Pancreas (tissue), 10 donors: ENCODE measurements at regions not wholly inside any gene's neighbourhood (a gene's known extent, or its start where the extent isn't known, plus 50 kb on each side); places are given as distances from the start of the nearest gene placed in this dataset.

Experiments used
- ATAC-seq, 4 donors: fragments of 200-7000 bp; cut with Tn5 transposase; one replicate each; pipeline versions ENCODE4 v1.8.0 to v1.9.1; 2020; ENCODE audit warnings: mild to moderate bottlenecking in 4 of 4, moderate library complexity in 4 of 4
- DNase-seq, 6 donors: peaks; one replicate each; pipeline ENCODE4 v3.0.0-alpha.2; 2020
- FAIRE-seq: peaks from 2 replicates; lab custom pipeline; 2012; peaks lifted over from hg19 to GRCh38; lab: Jason Lieb, UNC
- H3K27ac ChIP-seq, 4 donors: fragments of 200-600 bp; sonication (generic); 1 replicate in 3 of 4; 2 replicates in 1 of 4; pipeline versions ENCODE4 v1.5.0 to v1.8.0; 2020
- H3K27me3 ChIP-seq, 4 donors: fragments of 200-600 bp; one replicate each; pipeline ENCODE4 v1.8.0; 2021
- H3K36me3 ChIP-seq, 3 donors: fragments of 200-600 bp; sonication (generic) in 1 of 3; one replicate each; pipeline versions ENCODE4 v1.5.0 to v1.8.0; 2020 to 2021
- H3K4me1 ChIP-seq, 3 donors: fragments of 200-600 bp; one replicate each; pipeline ENCODE4 v1.8.0; 2021
- H3K4me3 ChIP-seq, 4 donors: fragments of 200-600 bp; sonication (generic) in 2 of 4; one replicate each; pipeline versions ENCODE4 v1.5.0 to v1.8.0; 2020 to 2021
- H3K9me3 ChIP-seq, 4 donors: fragments of 200-600 bp; one replicate each; pipeline ENCODE4 v1.8.0; 2021
- CTCF ChIP-seq, 4 donors: fragments of 200-600 bp; sonication (generic) in 3 of 4; IDR thresholded peaks; one replicate each; pipeline versions ENCODE4 v1.5.0 to v1.8.0; 2021; ENCODE audit warnings: antibody characterized with exemption in 4 of 4
- WGBS, 2 donors: extraction: QIAGEN DNeasy Blood & Tissue Kit; methylation state at CpG; one replicate each; pipeline ENCODE4 v1.1.7; 2013; 5-methylcytosine and 5-hydroxymethylcytosine counted together
- intact Hi-C, 3 donors: fragments of 100-400 bp; cut with DNase I; formaldehyde crosslinking; loops; one replicate each; pipeline versions ENCODE4 v1.11.1 to v1.14.2; 2022
- donor health status: healthy with polysubstance abuse.
- donor health status: DM: no; HTN: no; CAD: no; lungs with moderate emphysema.
- donor health status: DM: no; HTN: no; CAD: no.
- donor health status: control.
- donor health status: control.
- donor health status: Bipolar disorder and iron deficiency.
- donor health status: DM: yes; HTN: yes; CAD: no.
- donor health status: DM: no; HTN: no; CAD: no.
- donor health status: DM: no; HTN: no; CAD: no.
- donor health status: DM: yes; HTN: yes; CAD: no.

GRCh38 chr18:71107244-71107643, 818.4 kb downstream of the SOCS6 start:
- no peak for FAIRE-seq
- Histone ChIP-seq H3K27ac (no peak overlapping the region), H3K4me1 (no peaks in the 10 kb centered on the region), H3K36me3 (no peaks in the 10 kb centered on the region), H3K9me3 (no peaks in the 10 kb centered on the region), H3K27me3 (peaks cover 0 to 4% (median 0%) of the 10 kb centered on the region in 4 donors), H3K4me3 (no peak overlapping the region)
- no peak for DNase-seq
- WGBS, 2 donors, result 34 to 39% methylated on average over 2 of the region's 2 CpGs
- ATAC-seq, result no peak
- intact Hi-C loops, result no loop called here
- no peak for TF ChIP-seq CTCF (IDR thresholded peaks at IDR 0.05)

- TF ChIP-seq CTCF (IDR thresholded peaks at IDR 0.05), result no peak
- Histone ChIP-seq H3K4me1 (no peaks in the 10 kb centered on the region), H3K36me3 (no peaks in the 10 kb centered on the region), H3K9me3 (no peaks in the 10 kb centered on the region), H3K27ac (no peak overlapping the region), H3K27me3 (peaks cover 0 to 4% (median 0%) of the 10 kb centered on the region in 4 donors), H3K4me3 (no peak overlapping the region)
- ATAC-seq, result no peak
- FAIRE-seq, result no peak
- DNase-seq, result no peak
- intact Hi-C loops, result no loop called here
- WGBS, 2 donors, result 31 to 38% methylated on average over 1 of the region's 1 CpG
Observed at GRCh38 chr18:71106701-71107100, 817.9 kb downstream of the SOCS6 start.

GRCh38 chr18:71105994-71106546, 817.2 kb downstream of the SOCS6 start:
- FAIRE-seq (no peak), ATAC-seq (no peak), DNase-seq (no peak)
- H3K4me3 ChIP-seq, result no peak overlapping the region
- peaks cover 0 to 4% (median 0%) of the 10 kb centered on the region in 4 donors for H3K27me3 ChIP-seq
- intact Hi-C loops, result no loop called here
- no peaks in the 10 kb centered on the region for H3K36me3 ChIP-seq
- 36 to 55% methylated on average over 4 of the region's 4 CpGs for WGBS, 2 donors
- H3K9me3 ChIP-seq, result no peaks in the 10 kb centered on the region
- H3K27ac ChIP-seq, result no peak overlapping the region
- H3K4me1 ChIP-seq, result no peaks in the 10 kb centered on the region
- no peak for TF ChIP-seq CTCF (IDR thresholded peaks at IDR 0.05)

GRCh38 chr18:71105078-71105819, 816.4 kb downstream of the SOCS6 start:
- Histone ChIP-seq H3K36me3 (no peaks in the 10 kb centered on the region), H3K27me3 (peaks cover 0 to 4% (median 0%) of the 10 kb centered on the region in 4 donors), H3K4me3 (no peak overlapping the region), H3K9me3 (no peaks in the 10 kb centered on the region), H3K4me1 (no peaks in the 10 kb centered on the region), H3K27ac (no peak overlapping the region)
- intact Hi-C loops, result no loop called here
- ATAC-seq, result no peak
- 35 to 48% methylated on average over 6 of the region's 6 CpGs for WGBS, 2 donors
- no peak for DNase-seq
- no peak for TF ChIP-seq CTCF (IDR thresholded peaks at IDR 0.05)
- no peak for FAIRE-seq

GRCh38 chr18:71079606-71080005, 790.8 kb downstream of the SOCS6 start:
- 41 to 48% methylated on average over 9 of the region's 9 CpGs for WGBS, 2 donors
- no peak for FAIRE-seq

More at GRCh38 chr18:71079606-71080005, 790.8 kb downstream of the SOCS6 start:
- Histone ChIP-seq H3K27me3 (no peaks in the 10 kb centered on the region), H3K36me3 (no peaks in the 10 kb centered on the region), H3K27ac (no peak overlapping the region), H3K4me3 (no peak overlapping the region), H3K4me1 (no peaks in the 10 kb centered on the region), H3K9me3 (no peaks in the 10 kb centered on the region)
- TF ChIP-seq CTCF (IDR thresholded peaks at IDR 0.05), result no peak
- DNase-seq (no peak), ATAC-seq (no peak)
- intact Hi-C loops, result no loop called here
